Liver (tissue), 3 donors: ENCODE measurements at regions not wholly inside any gene's neighbourhood (a gene's known extent, or its start where the extent isn't known, plus 50 kb on each side); places are given as distances from the start of the nearest gene placed in this dataset.

Experiments used
- CTCF ChIP-seq: fragments of 150-350 bp; IDR thresholded peaks from 2 replicates; pipeline ENCODE4 v1.5.1; 2017; ENCODE audit warnings: improper control_type of control experiment, low read depth, low read length; ENCODE audit not compliant: missing input control
- FOXA1 ChIP-seq: IDR thresholded peaks from 2 replicates; pipeline ENCODE4 v1.6.1; 2016; ENCODE audit warnings: antibody characterized with exemption
- GABPA ChIP-seq, 2 donors: IDR thresholded peaks in 1 of 2; conservative IDR thresholded peaks in 1 of 2; 2 replicates each; pipeline ENCODE4 v1.6.1; 2016; ENCODE audit warnings: antibody characterized with exemption in 2 of 2, mild to moderate bottlenecking in 1 of 2, moderate library complexity in 1 of 2
- MAX ChIP-seq: IDR thresholded peaks from 2 replicates; pipeline ENCODE4 v1.6.1; 2016; ENCODE audit warnings: antibody characterized with exemption
- SP1 ChIP-seq: IDR thresholded peaks from 2 replicates; pipeline ENCODE4 v1.6.1; 2018; ENCODE audit warnings: antibody characterized with exemption, mild to moderate bottlenecking
- YY1 ChIP-seq: IDR thresholded peaks from 2 replicates; pipeline ENCODE4 v1.6.1; 2016; ENCODE audit warnings: antibody characterized with exemption, mild to moderate bottlenecking
- TF ChIP-seq, protein P1 (sequence below): IDR thresholded peaks from 2 replicates; pipeline ENCODE4 v1.6.1; 2016; ENCODE audit warnings: antibody characterized with exemption
- donor health status: healthy.
- donor health status: healthy.

GRCh38 chr3:152909180-152909883 lies 74.4 kb downstream of the P2RY1 start:
- TF ChIP-seq CTCF (no peak), YY1 (no peak), MAX (no peak), FOXA1 (no peak), GABPA (IDR thresholded peaks at IDR 0.05 in 1 of 2, conservative IDR thresholded peaks at IDR 0.05 in 1 of 2) (no peak), SP1 (no peak)
- TF ChIP-seq, protein P1, sequence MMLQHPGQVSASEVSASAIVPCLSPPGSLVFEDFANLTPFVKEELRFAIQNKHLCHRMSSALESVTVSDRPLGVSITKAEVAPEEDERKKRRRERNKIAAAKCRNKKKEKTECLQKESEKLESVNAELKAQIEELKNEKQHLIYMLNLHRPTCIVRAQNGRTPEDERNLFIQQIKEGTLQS, result no peak
